Nucleus accumbens (tissue), 56 donors: ENCODE measurements at regions not wholly inside any gene's neighbourhood (a gene's known extent, or its start where the extent isn't known, plus 50 kb on each side); places are given as distances from the start of the nearest gene placed in this dataset.

Experiments
- DNase-seq, 56 donors: peaks; one replicate each; lab custom pipeline; 2025; lab: John Stamatoyannopoulos, UW

GRCh38 chrX:4185086-4185485 is 471.6 kb upstream of the PRKX start:
- no peak for DNase-seq

GRCh38 chrX:4182408-4182806 is 469.0 kb upstream of the PRKX start:
- DNase-seq: no peak

GRCh38 chrX:4181782-4182407 is 468.4 kb upstream of the PRKX start:
- DNase-seq: no peak

GRCh38 chrX:4179031-4179430 is 465.6 kb upstream of the PRKX start:
- no peak for DNase-seq

GRCh38 chrX:4175221-4175620 is 461.8 kb upstream of the PRKX start:
- no peak for DNase-seq

GRCh38 chrX:4173743-4174142 is 460.3 kb upstream of the PRKX start:
- DNase-seq: no peak

GRCh38 chrX:4151798-4152197 is 438.3 kb upstream of the PRKX start:
- DNase-seq: no peak

GRCh38 chrX:4150259-4150658 is 436.8 kb upstream of the PRKX start:
- no peak for DNase-seq

- DNase-seq: no peak
These were observed 416.2 kb upstream of the PRKX start for GRCh38 chrX:4129626-4130025.

- DNase-seq: no peak
These were observed 405.4 kb upstream of the PRKX start for GRCh38 chrX:4118666-4119530.

- DNase-seq: no peak
These were observed 397.5 kb upstream of the PRKX start for GRCh38 chrX:4110964-4111363.

- no peak for DNase-seq
These were observed 381.5 kb upstream of the PRKX start for GRCh38 chrX:4094926-4095325.

GRCh38 chrX:4091046-4091760 is 377.8 kb upstream of the PRKX start:
- DNase-seq: no peak

GRCh38 chrX:4059893-4060292 is 346.4 kb upstream of the PRKX start:
- no peak for DNase-seq

GRCh38 chrX:4043951-4044350 is 330.5 kb upstream of the PRKX start:
- no peak for DNase-seq

- no peak for DNase-seq
These were observed 322.4 kb upstream of the PRKX start for GRCh38 chrX:4035874-4036273.

- DNase-seq: peak in 1 of 56 donors; percentile 5
These were observed 314.7 kb upstream of the PRKX start for GRCh38 chrX:4028151-4028550.

- no peak for DNase-seq
These were observed 291.8 kb upstream of the PRKX start for GRCh38 chrX:4005281-4005680.

- no peak for DNase-seq
These were observed 291.4 kb upstream of the PRKX start for GRCh38 chrX:4004822-4005221.

- DNase-seq: no peak
These were observed 280.9 kb upstream of the PRKX start for GRCh38 chrX:3994315-3994714.

- DNase-seq: no peak
These were observed 277.1 kb upstream of the PRKX start for GRCh38 chrX:3990569-3990968.
